ENCODE measurements at regions not wholly inside any gene's neighbourhood (a gene's known extent, or its start where the extent isn't known, plus 50 kb on each side); places are given as distances from the start of the nearest gene placed in this dataset.

DNA sequence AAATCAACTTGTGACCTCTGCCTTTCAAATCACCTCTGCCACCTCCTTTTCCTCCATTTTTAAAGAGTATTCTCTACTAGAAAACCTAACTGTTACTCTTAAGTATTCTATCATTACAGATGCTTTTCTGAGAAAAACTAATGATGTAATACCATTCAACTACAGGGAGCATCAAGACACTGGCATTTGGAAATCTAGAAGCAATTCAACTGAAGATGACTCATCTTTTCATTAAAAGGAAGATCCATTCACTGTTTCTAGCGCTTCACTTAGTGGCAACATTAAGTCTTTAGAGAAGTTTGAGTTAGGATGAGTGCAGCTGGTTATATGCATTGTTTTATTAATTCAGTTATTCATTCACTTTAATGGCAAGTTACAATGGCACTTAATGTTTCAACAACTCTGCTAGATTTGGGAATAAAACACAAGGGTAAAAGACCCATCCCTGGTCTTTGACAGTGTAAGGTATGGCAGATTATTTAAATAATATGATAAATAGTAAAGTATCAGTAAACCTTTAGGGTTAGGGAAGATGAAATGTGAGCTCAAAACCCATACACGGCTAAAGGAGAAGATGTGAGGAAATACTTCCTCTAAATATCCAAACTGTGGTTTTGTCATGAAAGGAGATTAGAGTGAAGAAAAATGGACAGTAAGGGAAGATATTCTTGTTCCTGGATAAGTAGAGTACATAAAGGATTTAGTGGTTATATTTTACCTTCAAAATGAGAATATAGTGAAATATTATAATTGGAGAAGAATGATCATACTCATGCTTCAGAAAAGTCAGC, 61.7 kb downstream of the KCNJ2 start:
- Histone ChIP-seq H3K27me3 (ENCODE audit: low read depth) (no peaks in the 10 kb centered on the region), H3K36me3 (no peaks in the 10 kb centered on the region), H3K27ac (no peak overlapping the region), H3K4me3 (no peak overlapping the region), H3K9me3 (no peaks in the 10 kb centered on the region), H3K4me1 (no peaks in the 10 kb centered on the region)
- intact Hi-C loops (cut with DNase I) = no loop called here
- no peak for DNase-seq
- TF ChIP-seq, protein P1, sequence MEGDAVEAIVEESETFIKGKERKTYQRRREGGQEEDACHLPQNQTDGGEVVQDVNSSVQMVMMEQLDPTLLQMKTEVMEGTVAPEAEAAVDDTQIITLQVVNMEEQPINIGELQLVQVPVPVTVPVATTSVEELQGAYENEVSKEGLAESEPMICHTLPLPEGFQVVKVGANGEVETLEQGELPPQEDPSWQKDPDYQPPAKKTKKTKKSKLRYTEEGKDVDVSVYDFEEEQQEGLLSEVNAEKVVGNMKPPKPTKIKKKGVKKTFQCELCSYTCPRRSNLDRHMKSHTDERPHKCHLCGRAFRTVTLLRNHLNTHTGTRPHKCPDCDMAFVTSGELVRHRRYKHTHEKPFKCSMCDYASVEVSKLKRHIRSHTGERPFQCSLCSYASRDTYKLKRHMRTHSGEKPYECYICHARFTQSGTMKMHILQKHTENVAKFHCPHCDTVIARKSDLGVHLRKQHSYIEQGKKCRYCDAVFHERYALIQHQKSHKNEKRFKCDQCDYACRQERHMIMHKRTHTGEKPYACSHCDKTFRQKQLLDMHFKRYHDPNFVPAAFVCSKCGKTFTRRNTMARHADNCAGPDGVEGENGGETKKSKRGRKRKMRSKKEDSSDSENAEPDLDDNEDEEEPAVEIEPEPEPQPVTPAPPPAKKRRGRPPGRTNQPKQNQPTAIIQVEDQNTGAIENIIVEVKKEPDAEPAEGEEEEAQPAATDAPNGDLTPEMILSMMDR (IDR thresholded peaks at IDR 0.05) = no peak
- no peak for ATAC-seq

DNA sequence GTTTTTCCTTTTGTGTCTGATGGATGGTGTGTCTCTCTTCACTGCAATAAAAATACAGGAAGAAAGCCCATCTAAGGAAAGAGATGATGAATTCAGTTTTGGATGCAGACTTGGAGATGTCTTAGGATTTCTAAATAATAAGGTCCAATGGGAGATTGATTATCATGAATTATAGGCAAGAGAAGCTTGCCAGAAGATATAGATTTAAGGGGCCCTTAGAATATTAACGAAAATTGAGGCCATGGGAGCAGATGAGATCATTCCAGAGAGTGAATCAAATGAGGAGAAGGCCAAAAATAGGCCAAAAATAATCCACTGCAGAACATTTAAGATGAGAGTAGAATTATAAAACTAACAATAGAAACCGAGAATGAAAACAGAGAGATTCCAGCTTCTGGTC, 63.1 kb downstream of the KCNJ2 start:
- H3K27ac ChIP-seq = no peak overlapping the region
- ATAC-seq = no peak
- H3K36me3 ChIP-seq = no peaks in the 10 kb centered on the region
- no peak overlapping the region for H3K4me3 ChIP-seq
- TF ChIP-seq, protein P1 (IDR thresholded peaks at IDR 0.05) = no peak
- no peak for DNase-seq
- no peaks in the 10 kb centered on the region for H3K4me1 ChIP-seq
- H3K27me3 ChIP-seq (ENCODE audit: low read depth) = no peaks in the 10 kb centered on the region
- no peaks in the 10 kb centered on the region for H3K9me3 ChIP-seq
- intact Hi-C loops (cut with DNase I) = no loop called here

DNA sequence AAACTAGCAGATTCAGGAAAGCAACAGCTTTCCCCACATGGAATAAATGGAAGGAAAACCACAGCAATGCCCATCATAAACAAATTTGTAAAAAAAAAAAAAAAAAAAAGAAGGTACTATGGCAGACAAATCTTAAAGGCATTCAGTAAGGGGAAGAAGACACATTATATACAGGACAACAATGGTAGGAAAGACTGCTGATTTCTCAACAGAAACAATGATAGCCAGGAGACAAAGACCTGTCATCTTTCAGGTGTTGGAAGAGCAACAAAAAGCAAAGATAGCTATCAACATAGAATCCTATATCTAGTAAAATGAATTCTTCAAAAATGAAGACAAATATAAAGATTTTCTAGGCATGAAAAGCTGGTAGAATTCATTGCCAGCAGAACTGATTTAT, 65.9 kb downstream of the KCNJ2 start:
- intact Hi-C loops (cut with DNase I) = no loop called here
- ATAC-seq (no peak), DNase-seq (no peak)
- no peaks in the 10 kb centered on the region for H3K9me3 ChIP-seq
- no peaks in the 10 kb centered on the region for H3K27me3 ChIP-seq (ENCODE audit: low read depth)
- no peaks in the 10 kb centered on the region for H3K4me1 ChIP-seq
- H3K36me3 ChIP-seq = no peaks in the 10 kb centered on the region
- H3K27ac ChIP-seq = no peak overlapping the region
- TF ChIP-seq, protein P1 (IDR thresholded peaks at IDR 0.05) = no peak
- H3K4me3 ChIP-seq = no peak overlapping the region

DNA sequence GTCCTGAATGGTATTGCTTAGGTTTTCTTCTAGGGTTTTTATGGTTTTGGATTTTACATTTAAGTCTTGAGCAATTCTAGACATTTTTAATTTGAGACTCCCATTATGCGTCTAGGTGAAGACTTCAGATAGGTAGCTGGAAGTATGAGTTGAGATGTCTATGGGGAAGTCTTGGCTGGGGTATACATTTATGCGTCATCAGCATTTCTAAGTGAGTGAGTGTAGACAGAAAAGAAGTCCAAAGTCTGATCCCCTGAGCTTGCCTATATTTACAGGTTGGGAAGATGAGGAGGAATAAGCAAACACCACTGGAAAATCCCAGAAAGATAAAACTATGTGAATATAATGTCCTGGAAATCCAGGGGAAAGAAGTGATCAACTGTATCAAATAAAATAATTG, 68.9 kb downstream of the KCNJ2 start:
- Histone ChIP-seq H3K4me3 (no peak overlapping the region), H3K27me3 (ENCODE audit: low read depth) (no peaks in the 10 kb centered on the region), H3K4me1 (no peaks in the 10 kb centered on the region), H3K9me3 (no peaks in the 10 kb centered on the region), H3K27ac (no peak overlapping the region), H3K36me3 (no peaks in the 10 kb centered on the region)
- no peak for DNase-seq
- TF ChIP-seq, protein P1 (IDR thresholded peaks at IDR 0.05) = no peak
- intact Hi-C loops (cut with DNase I) = no loop called here
- no peak for ATAC-seq

DNA sequence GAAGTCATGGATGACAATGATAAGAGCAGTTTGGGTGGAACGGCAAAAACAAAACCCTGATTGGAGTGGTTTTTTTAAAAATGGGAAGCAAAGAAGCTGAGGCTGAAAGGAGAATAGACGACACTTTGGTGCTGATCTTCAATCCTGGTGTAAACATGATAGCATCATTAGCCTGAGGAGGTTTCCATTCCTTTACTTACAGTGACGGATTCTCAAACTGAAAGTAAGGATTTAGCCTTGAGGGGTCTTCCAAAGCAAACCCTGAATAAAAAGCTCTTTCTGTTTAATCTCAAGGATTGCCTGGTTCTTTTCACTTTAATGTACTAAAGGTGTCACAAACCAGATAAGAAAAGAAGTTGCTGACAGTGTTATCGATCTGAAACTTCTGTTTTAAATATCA, 69.3 kb downstream of the KCNJ2 start:
- DNase-seq (no peak), ATAC-seq (no peak)
- no peaks in the 10 kb centered on the region for H3K4me1 ChIP-seq
- no peaks in the 10 kb centered on the region for H3K9me3 ChIP-seq
- TF ChIP-seq, protein P1 (IDR thresholded peaks at IDR 0.05) = no peak
- no peaks in the 10 kb centered on the region for H3K27me3 ChIP-seq (ENCODE audit: low read depth)
- H3K27ac ChIP-seq = no peak overlapping the region
- H3K4me3 ChIP-seq = no peak overlapping the region
- H3K36me3 ChIP-seq = no peaks in the 10 kb centered on the region
- intact Hi-C loops (cut with DNase I) = no loop called here

Measured in lower lobe of right lung (tissue), 2 donors.